SK-N-DZ (cell line): ENCODE measurements at regions not wholly inside any gene's neighbourhood (a gene's known extent, or its start where the extent isn't known, plus 50 kb on each side); places are given as distances from the start of the nearest gene placed in this dataset.

ENCODE experiments used
- small RNA-seq, 2 experiments: library from RNA; depleted of rRNA; stranded (forward); fragments of <200 nt; gene quantifications; one replicate each; pipeline ENCODE3, GENCODE V24; 2014

Small RNA genes in the stretch of these regions (small RNA-seq; reads per million reads assigned to genes)
- 0 reads per million in 2 experiments for gene RN7SKP157
- gene RNU6-913P: 0 reads per million in 2 experiments
